GM12801 (cell line): ENCODE measurements at regions not wholly inside any gene's neighbourhood (a gene's known extent, or its start where the extent isn't known, plus 50 kb on each side); places are given as distances from the start of the nearest gene placed in this dataset.

Source experiments
- TF ChIP-seq, protein P1 (sequence below): IDR thresholded peaks from one replicate; pipeline ENCODE4 v1.5.1; 2011; ENCODE audit warnings: control low read depth; ENCODE audit not compliant: insufficient read length; ENCODE audit errors: extremely low read depth

DNA sequence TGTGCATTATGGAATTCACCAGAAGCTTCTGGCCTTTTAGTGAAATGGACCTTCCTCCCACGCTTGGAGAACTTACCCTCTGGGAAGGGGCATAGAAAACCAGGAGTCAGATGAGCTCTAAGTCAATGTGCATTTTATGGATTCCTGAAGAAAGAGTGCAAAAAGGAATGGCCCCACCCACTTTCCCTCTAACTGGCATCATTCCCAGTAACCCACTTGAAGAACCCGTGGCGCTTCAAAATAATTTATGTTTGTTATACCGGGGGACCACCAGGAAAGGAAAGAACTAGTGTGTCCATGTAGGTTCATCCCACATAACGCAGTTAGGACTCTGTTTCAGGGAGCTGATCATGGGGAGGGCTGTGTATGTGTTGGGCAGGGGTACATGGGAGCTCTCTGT is 1153.4 kb downstream of the TMEM121 start:
- TF ChIP-seq, protein P1, sequence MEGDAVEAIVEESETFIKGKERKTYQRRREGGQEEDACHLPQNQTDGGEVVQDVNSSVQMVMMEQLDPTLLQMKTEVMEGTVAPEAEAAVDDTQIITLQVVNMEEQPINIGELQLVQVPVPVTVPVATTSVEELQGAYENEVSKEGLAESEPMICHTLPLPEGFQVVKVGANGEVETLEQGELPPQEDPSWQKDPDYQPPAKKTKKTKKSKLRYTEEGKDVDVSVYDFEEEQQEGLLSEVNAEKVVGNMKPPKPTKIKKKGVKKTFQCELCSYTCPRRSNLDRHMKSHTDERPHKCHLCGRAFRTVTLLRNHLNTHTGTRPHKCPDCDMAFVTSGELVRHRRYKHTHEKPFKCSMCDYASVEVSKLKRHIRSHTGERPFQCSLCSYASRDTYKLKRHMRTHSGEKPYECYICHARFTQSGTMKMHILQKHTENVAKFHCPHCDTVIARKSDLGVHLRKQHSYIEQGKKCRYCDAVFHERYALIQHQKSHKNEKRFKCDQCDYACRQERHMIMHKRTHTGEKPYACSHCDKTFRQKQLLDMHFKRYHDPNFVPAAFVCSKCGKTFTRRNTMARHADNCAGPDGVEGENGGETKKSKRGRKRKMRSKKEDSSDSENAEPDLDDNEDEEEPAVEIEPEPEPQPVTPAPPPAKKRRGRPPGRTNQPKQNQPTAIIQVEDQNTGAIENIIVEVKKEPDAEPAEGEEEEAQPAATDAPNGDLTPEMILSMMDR: no peak

DNA sequence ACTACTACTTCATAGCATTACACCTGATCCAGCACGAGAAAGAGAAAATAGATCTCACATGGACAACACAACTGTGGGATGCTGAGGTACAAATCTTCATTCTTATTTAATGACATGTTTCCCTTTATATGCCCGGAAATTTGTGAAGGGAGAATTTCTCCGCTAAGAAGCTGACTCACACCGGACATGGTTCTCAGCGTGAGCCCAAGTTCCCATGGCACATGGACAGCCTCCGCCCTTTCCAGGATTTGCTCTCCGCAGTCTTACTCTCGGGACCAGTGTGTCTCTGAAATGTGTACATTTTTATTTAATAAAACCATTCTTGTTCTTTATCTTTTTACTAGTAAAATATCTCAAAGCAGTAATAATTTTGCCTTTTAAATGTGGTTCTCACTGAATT is 1154.8 kb downstream of the TMEM121 start:
- TF ChIP-seq, protein P1: no peak

DNA sequence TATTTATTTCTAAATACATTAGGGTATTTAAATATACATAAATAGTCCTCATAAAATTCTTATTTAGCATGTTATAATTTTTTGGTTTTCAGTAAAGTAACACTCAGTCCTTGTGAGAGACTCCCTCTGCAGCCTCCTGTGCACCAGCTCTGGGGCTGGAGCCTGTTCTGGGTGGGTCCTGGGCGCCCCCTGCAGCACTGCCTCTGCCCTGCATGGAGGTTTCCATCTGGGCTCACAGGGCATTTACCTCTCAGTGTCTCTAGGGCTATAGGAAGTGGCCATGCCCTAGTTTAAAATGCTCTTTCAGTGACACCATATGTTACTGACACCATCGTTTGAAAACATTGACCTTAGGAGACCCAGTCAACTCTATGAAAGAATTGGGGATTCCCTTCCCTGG is 1155.2 kb downstream of the TMEM121 start:
- TF ChIP-seq, protein P1: no peak

DNA sequence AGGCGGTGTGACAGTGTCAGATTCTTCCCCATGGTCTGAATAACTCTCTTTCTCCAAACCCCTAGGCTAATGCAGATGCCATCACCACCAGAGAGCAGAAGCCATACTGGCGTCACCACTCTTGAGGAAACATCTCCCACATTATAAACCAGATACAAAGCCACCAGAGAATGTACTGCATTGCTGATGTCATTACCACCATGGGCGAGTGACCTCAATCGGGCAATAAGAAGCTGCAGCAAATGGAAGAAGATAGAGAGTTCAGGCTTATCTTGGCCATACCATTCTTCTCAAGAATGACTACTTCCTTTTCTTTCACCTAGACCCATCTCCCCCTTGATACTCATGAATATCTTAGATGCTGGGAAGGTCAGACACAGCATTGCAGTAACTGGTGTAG is 1157.2 kb downstream of the TMEM121 start:
- TF ChIP-seq, protein P1: no peak

DNA sequence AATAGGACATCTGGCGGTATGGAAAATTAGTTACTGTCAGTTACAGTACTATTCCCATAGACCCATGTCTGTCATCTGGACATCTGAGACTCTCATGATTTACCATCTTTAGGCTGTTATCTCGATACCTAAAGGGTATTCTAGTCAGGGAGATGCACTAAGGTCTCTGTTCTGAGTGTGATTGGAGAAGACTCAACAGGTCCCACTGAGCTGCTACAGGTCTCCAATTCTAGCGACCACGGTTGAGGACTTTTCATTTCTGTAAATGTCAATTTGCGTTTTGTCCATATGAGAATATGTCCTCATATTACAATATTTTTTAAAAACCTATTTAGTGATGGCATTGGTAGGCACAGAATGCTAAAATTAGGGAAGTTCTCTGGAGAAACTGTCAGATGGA is 1160.2 kb downstream of the TMEM121 start:
- TF ChIP-seq, protein P1: no peak

DNA sequence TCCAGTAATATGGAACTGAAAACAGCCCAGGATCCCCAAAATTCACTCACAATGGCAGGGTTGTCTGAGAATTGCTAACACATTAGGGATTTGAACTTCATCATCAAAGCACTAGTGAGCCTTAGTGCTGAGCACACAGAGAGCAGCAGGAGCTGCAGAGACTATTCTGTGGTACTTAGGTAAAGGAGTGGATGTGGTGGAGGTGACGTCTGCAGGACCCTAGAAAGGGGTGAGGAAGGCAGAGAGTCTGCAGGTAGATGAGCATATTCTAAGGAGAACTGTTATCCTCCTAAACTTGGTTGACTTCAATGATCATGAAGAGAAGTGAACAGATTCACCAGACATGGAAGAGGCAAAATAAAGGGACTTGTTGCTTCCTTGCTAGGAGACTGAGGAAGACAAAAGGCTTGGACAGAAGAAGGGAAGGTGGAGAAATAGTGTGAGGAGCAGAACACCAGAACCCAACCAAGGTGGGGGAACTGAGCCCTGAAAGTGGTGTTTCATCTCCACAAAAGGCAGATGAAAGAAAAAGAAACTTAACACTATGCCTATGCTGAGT is 1164.0 kb downstream of the TMEM121 start:
- TF ChIP-seq, protein P1: no peak

DNA sequence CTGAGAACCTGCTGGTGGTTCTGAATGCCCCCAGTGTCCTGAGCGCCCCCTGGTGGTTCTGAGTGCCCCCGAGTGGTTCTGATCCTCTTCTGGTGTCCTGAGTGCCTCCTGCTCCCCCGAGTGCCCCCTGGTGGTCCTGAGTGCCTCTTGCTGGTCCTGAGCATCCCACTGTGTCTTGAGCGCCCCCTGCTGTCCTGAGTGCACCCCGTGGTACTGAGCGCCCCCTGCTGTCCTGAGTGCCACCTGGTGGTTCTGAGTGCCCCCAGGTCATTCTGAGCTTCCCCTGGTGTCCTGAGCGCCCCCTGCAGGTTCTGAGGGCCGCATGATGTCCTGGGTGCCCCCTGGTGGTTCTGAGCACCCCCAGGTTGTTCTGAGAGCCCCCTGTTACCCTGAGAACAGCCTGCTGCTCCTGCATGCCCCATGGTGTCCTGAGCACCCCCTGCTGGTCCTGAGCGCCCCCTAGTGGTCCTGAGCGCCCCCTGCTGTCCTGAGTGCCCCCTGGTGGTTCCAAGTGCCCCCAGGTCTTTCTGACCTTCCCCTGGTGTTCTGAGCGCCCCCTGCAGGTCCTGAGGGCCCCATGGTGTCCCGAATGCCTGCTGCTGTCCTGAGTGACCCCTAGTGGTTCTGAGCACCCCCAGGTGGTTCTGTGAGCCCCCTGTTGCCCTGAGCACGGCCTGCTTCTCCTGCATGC is 1165.4 kb downstream of the TMEM121 start:
- TF ChIP-seq, protein P1: peak; percentile 94
